Activated CD4-positive, alpha-beta T cell treated with anti-CD3 and anti-CD28 coated beads, Interleukin-2, amount 50 U/mL, for 48 hours (primary cell): ENCODE measurements at regions not wholly inside any gene's neighbourhood (a gene's known extent, or its start where the extent isn't known, plus 50 kb on each side); places are given as distances from the start of the nearest gene placed in this dataset.
A peak's percentile ranks its signal among the peaks of the same experiment; 100 is the strongest.
"Not testable (repeated sequence)": the region's sequence is repeated elsewhere in the genome, so short reads cannot be mapped to it uniquely, and the experiment has no call there.

Experiments
- DNase-seq, 2 experiments: peaks; one replicate each; pipeline ENCODE4 v3.0.0-alpha.2; 2020

- DNase-seq, result no peak
Measured at GRCh38 chr15:81819924-81820635, 225.7 kb downstream of the MEX3B start.

DNA sequence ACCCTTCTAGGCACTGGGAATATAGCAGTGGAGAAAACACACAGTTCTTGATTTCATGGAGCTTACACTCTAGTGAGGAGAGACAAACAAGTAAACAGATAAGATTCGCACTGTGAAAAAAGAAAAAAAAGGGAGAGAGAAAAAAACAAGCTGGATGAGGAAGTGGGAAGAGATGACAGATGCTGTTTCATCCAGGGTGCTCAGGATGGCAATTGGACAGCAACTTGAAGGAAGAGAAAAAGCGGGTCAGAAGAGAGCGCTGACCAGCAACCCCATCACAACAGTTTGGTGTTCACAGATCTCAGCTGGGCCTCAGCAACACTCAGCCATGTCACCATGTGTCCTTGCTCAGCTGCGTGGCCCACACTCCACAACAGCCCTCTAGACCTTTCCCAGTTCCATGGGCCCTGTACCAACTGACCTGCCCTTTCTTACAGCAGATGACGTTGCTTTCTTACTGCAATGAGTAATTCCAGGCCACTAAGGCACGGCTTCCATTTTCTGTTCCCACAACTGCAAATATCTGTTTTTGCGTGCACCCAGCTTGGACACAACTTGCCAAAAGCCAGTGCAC lies 230.8 kb downstream of the MEX3B start:
- no peak for DNase-seq

DNA sequence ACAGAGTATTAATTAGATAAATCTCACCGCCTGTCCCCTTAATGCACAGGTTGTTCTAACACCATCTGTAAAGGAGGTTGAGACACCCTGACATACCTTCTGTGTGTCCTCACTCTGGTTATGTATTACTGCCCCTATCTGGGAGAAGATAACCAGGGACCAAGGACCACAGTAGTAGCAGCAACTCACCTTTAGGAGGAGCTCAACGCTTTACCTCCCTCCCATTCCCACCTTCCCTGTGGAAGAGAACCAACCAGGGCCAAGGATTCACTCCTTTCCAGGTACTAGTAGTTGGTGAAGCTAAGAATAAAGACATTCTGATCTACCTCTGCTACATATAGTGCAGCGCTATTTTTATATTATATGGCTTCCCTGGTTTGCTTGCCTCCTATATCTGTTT lies 232.6 kb downstream of the MEX3B start:
- DNase-seq, result no peak

DNA sequence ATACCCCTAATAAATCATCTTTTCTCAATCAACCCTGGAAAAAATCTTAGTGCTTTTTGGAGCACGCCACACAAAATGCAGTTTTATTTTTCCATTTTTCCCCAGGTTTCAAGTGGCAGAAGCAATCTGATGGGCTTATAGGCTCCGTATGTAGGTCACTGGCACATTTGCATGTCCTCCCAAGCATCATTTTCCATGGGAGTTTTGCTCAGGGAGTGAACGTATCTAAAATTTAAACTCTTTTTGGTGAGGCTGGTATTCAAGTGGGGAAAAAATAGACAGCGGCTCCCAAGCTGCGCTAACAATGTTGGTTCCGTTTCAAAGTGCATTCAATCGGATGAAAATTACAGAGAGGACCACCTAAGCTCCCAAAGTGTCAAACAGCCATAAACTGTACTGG lies 233.4 kb downstream of the MEX3B start:
- no peak for DNase-seq

GRCh38 chr15:81811736-81812135 lies 234.1 kb downstream of the MEX3B start:
- DNase-seq, result no peak

DNA sequence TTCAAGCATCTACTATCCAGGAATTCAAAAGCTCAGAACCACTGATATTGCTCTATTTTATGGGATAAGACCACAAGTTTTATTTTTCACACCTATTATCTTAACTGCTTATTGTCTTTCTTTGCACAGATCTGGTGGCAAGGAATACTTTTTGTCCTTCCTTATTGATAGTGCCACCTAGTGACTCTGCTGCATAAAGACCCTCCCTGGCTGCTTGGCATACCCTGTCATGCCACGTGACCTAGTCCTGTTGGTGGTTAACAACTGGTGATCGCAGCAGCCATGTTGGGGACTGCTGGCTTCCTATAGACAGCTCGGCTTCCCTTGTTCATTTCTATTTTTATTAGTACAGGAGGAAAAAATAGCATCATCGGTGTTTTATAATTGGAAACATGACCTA lies 236.3 kb downstream of the MEX3B start:
- DNase-seq, result peak in 1 of 2 experiments; percentile 9

- DNase-seq, result no peak
Measured at GRCh38 chr15:81807806-81808205, 238.0 kb downstream of the MEX3B start.

DNA sequence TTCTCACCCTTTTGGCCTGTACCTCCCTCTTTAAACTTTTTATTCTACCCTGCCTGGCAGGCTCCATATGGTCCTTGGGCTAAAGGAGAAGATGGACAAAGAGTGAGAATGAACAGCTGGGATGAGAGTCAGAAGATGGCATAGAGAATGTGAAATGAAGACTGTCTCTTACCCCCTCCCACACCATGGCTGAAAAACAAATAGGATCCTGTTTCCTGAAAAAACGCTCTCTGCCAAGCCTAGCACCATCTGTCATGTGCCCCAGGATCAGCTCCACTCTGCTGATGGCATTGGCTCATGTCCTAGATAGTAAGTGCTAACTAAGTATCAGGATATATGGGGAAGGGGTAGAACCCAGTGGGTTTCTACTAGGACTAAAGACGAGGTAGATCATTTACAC lies 238.6 kb downstream of the MEX3B start:
- no peak for DNase-seq

DNA sequence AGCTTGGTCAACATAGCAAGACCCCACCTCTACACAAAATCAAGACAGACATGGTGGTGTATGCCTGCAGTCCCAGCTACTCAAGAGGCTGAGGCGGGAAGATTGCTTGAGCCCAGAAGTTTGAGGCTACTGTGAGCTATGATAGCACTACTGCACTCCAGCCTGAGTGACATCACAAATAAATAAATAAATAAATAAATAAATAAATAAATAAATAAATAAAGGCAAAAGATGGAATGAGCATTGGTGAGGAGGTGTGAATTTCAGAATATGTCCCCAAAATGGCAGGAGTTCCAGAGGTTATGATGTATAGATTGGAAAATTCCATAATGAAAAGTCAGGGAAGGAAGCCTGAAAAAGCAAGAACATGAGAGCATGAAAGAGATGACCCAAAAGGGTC lies 249.9 kb downstream of the MEX3B start:
- DNase-seq, result no peak

- DNase-seq, result no peak
Measured at GRCh38 chr15:81792646-81793045, 253.2 kb downstream of the MEX3B start.

- DNase-seq, result not testable (repeated sequence)
Measured at GRCh38 chr15:81791322-81791721, 254.5 kb downstream of the MEX3B start.

- no peak for DNase-seq
Measured at GRCh38 chr15:81789403-81789802, 256.4 kb downstream of the MEX3B start.

GRCh38 chr15:81786776-81787175 lies 259.0 kb downstream of the MEX3B start:
- no peak for DNase-seq

GRCh38 chr15:81785679-81786078 lies 260.1 kb downstream of the MEX3B start:
- DNase-seq, result no peak

- no peak for DNase-seq
Measured at GRCh38 chr15:81785181-81785580, 260.6 kb downstream of the MEX3B start.

GRCh38 chr15:81784751-81785150 lies 261.1 kb downstream of the MEX3B start:
- DNase-seq, result no peak

DNA sequence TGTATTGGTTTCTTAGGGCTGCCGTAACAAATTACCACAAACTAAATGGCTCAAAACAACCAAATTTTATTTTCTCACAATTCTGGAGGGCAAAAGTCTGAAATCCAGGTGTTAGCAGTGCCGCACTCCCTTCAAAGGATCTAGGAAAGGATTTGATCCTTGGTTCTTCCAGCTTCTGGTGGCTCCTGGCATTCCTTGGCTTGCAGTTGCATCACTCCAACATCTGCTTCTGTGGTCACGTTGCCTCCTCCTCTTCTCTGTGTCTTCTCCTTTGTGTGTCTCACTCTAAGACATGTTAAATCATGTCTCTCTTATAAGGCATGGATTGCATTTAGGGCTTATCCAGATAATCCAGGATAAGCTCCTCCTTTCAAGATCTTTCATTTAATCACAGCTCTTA lies 262.2 kb downstream of the MEX3B start:
- DNase-seq, result no peak

DNA sequence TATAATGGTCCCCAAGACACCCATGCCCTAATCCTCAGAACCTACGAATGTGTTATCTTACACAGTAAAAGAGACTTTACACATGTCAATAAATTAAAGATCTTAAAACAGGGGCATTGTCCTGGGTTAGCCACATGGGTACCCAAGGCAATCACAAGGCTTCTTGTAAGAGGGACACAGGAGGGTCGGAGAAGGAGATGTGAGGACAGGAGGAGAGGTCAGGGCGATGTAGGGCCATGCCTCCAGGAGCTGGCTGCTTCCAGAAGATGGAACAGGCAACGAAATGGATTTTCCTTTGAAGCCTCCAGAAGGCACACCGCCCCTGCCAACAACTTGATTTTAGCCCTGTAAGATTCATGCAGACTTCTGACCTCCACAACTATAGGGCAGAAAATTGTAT lies 262.7 kb downstream of the MEX3B start:
- DNase-seq, result no peak

DNA sequence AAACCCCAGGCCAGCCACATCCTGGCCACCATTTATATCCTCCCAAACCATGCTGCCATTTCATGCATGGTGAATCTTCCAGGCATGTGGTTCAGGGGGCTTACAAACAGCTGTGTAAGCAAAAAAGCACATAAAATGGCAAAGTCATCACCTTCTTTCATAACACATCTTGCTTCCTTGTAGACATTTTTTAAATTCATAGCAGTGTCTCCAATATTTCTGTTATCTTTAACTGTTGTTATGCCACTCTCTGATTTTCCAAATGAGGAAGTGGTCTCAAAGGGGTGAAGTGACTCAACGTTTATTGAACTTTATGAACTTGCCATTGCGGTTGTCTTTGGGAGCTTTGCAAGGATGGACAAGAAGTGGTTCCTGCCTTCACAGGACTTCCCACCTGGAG lies 264.4 kb downstream of the MEX3B start:
- no peak for DNase-seq

- DNase-seq, result no peak
Measured at GRCh38 chr15:81780966-81781365, 264.9 kb downstream of the MEX3B start.

- DNase-seq, result no peak
Measured at GRCh38 chr15:81779181-81779580, 266.6 kb downstream of the MEX3B start.

DNA sequence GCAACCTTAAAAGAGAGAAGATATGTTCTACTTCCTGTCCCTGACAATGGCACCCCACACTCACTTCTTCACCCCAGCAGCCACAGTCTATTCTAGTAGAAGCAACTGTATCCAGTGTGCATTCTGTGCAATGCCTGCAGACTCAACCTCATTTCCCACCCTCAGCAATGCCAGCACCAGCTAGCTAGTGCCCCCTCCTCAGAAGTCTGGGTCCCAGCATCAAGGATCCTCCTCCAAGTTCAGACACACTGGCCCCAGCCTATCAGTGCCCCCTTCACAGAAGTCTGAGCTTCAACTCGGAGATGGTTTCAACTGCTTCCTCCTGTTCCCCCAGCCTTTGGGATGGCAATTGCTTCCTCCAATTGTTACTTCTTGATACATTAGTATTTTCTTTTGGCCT lies 268.3 kb downstream of the MEX3B start:
- DNase-seq, result no peak

DNA sequence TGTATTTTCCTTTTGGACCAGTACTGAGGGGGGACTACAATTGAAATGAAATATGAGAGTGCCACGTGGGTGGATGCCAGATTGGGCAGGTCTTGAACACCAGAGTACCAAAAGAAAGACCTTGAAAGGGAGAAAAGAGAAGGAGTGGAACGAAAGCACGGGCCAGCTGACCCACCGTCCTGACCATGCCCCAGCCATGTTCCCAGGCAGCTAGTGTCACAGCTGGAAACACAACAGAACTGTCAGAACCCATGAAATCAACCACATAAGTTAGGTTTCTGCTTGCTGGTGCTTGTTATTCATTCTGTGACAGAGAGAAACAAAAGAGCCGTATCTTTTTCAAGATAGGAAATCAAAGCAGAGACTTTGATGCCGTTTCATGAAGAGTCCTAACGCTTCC lies 268.8 kb downstream of the MEX3B start:
- no peak for DNase-seq

DNA sequence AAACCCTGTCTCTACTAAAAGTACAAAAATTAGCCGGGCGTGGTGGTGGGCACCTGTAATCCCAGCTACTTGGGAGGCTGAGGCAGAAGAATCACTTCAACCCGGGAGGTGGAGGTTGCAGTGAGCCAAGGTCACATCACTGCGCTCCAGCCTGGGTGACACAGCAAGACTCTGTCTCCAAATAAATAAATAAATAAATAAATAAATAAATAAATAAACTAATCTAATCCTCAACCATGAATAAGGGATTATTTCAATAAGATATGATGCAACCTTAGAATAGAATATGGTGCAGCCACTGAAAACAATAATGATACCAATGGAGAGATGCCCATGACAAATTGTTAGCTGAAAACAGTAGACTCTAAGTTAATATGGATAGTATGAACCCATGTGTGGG lies 270.0 kb downstream of the MEX3B start:
- DNase-seq, result not testable (repeated sequence)

- no peak for DNase-seq
Measured at GRCh38 chr15:81774309-81774708, 271.5 kb downstream of the MEX3B start.
